ENCODE measurements at regions not wholly inside any gene's neighbourhood (a gene's known extent, or its start where the extent isn't known, plus 50 kb on each side); places are given as distances from the start of the nearest gene placed in this dataset.

DNA sequence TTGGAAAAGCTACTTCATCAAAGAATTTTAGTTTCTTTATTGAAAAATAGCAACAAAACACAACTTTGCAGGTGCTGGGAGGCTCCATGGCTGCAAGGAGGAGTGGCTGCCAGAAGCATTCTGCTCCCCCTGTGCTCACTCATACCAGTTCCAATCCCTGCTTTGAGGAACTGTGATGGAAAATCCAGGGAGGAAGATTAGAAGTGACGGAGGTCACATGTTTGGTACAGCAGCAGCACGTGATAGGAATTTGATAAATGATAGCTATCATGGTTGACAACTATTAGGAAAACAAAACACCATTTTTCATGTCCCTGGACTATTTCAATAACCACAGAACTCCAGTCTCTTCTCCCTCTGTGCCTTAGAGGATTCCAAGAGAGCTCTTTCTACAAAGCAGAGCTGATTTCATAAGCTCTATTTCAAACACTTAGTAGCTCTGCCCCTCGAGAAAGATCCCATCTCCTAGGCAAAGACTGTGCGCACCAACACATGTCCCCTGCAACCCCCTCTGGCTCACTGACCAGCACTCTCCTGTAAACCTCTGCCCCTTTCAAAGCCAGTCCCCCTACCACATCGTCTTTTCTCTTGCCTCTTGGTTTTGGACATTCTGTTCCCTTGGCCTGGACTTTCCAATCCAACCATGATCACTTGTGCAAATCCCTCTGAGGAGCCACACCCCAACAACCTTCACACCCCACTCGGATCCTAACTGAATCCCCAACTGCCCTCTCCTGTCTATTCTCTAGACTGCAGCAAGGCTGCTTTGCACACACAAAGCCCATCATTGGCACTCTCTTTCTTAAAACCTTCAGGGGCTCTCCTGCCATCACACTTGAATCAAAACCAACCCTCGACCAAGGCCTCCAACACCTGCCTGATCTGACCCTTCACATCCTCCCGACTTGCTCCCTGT is 352.4 kb upstream of the PKDCC start:
- TF ChIP-seq, protein P1, sequence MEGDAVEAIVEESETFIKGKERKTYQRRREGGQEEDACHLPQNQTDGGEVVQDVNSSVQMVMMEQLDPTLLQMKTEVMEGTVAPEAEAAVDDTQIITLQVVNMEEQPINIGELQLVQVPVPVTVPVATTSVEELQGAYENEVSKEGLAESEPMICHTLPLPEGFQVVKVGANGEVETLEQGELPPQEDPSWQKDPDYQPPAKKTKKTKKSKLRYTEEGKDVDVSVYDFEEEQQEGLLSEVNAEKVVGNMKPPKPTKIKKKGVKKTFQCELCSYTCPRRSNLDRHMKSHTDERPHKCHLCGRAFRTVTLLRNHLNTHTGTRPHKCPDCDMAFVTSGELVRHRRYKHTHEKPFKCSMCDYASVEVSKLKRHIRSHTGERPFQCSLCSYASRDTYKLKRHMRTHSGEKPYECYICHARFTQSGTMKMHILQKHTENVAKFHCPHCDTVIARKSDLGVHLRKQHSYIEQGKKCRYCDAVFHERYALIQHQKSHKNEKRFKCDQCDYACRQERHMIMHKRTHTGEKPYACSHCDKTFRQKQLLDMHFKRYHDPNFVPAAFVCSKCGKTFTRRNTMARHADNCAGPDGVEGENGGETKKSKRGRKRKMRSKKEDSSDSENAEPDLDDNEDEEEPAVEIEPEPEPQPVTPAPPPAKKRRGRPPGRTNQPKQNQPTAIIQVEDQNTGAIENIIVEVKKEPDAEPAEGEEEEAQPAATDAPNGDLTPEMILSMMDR (conservative IDR thresholded peaks at IDR 0.05) = no peak
- TF ChIP-seq ZFX (IDR thresholded peaks at IDR 0.05) = no peak
